ENCODE measurements at regions not wholly inside any gene's neighbourhood (a gene's known extent, or its start where the extent isn't known, plus 50 kb on each side); places are given as distances from the start of the nearest gene placed in this dataset.

GRCh38 chr4:44931720-44932119 is 205.4 kb upstream of the GNPDA2 start:
- H3K4me3 ChIP-seq (ENCODE audit: low read depth, low read length) = no peak overlapping the region
- TF ChIP-seq MAX (IDR thresholded peaks at IDR 0.05; ENCODE audit: low read depth, low read length) (no peak), POLR2A (IDR thresholded peaks at IDR 0.05; ENCODE audit: extremely low read depth, insufficient read length) (no peak), CTCF (IDR thresholded peaks at IDR 0.05; ENCODE audit: low read depth, low read length) (no peak), MYC (IDR thresholded peaks at IDR 0.05; ENCODE audit: low read depth, low read length) (no peak)
- DNase-seq (ENCODE audit: low read depth) = no peak

GRCh38 chr4:44928785-44929184 is 202.4 kb upstream of the GNPDA2 start:
- no peak for DNase-seq (ENCODE audit: low read depth)
- no peak overlapping the region for H3K4me3 ChIP-seq (ENCODE audit: low read depth, low read length)
- no peak for TF ChIP-seq POLR2A (IDR thresholded peaks at IDR 0.05; ENCODE audit: extremely low read depth, insufficient read length)
- no peak for TF ChIP-seq MYC (IDR thresholded peaks at IDR 0.05; ENCODE audit: low read depth, low read length)
- no peak for TF ChIP-seq CTCF (IDR thresholded peaks at IDR 0.05; ENCODE audit: low read depth, low read length)
- TF ChIP-seq MAX (IDR thresholded peaks at IDR 0.05; ENCODE audit: low read depth, low read length) = no peak

DNA sequence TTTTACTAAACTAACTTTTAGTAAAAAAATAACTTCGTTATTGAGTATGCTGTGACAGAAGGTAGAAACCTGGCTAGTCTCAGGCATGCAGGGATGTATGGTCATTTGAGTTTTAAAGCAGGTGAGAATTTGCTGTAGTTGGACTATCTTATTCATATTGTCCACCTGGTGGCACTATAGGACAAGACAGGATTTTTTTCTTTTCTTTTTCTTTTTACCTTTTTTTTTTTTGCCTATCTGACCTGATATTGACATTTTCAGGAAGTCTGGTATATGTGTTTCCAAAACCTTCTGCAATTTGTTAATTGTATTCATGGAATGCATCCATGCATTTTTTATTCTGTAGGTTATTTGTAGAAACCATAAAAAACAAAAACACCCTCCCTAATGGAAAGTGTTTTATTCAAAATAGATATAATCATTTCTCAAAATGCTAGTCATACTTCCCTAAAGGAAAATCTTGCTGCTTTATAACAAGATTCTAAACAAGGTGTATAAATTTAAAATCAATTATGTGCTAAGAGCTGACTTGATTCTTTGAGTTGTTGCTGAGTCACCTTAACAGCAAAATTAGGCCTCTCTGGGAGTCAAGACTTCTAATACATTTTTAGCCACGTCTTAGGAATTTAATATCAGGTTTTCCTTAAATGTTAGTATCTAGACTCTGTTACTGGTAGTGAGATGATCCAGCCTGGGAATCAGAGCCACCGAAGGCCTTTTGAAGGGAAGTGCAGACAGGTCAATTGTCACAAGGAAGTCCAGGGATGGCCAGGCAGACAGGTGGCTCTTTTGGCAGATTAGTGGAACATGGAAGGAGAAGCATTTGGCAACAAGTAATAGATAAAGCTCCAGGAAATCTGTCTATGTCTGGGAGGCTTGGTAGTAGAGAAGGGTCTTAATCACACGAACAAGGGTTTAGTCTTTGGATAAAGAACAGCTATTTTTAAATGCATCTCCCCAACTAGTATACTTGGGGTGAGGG is 201.3 kb upstream of the GNPDA2 start:
- peak; percentile 34 for DNase-seq (ENCODE audit: low read depth)
- no peak for TF ChIP-seq MAX (IDR thresholded peaks at IDR 0.05; ENCODE audit: low read depth, low read length)
- TF ChIP-seq CTCF (IDR thresholded peaks at IDR 0.05; ENCODE audit: low read depth, low read length) = peak; percentile 27
- TF ChIP-seq MYC (IDR thresholded peaks at IDR 0.05; ENCODE audit: low read depth, low read length) = no peak

GRCh38 chr4:44916411-44916810 is 190.1 kb upstream of the GNPDA2 start:
- peak overlapping the region; percentile 54 for H3K4me3 ChIP-seq (ENCODE audit: low read depth, low read length)
- TF ChIP-seq CTCF (IDR thresholded peaks at IDR 0.05; ENCODE audit: low read depth, low read length) (no peak), POLR2A (IDR thresholded peaks at IDR 0.05; ENCODE audit: extremely low read depth, insufficient read length) (no peak), MAX (IDR thresholded peaks at IDR 0.05; ENCODE audit: low read depth, low read length) (no peak), MYC (IDR thresholded peaks at IDR 0.05; ENCODE audit: low read depth, low read length) (no peak)
- peak; percentile 18 for DNase-seq (ENCODE audit: low read depth)

More for the DNA sequence above, 201.3 kb upstream of the GNPDA2 start:
- H3K4me3 ChIP-seq (ENCODE audit: low read depth, low read length) = no peak overlapping the region

DNA sequence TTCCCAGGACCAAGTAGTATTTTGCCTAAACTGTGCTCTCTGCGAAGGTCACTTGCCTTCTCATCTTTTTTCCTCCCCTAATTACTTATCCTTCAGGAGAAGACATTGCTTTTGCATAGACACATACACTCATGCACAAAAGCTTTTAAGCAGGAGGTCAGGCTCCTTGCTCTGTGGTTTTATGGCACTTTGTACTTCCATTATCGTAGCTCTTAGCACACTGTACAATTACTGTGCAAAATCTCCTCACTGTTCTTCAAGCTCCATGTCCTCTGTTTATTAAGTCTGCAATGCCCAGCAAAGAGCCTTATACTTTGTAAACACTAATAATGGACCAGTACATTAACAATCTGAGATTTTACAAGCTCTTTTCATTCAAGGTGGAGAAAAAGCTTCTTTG is 188.4 kb upstream of the GNPDA2 start:
- DNase-seq (ENCODE audit: low read depth) = no peak
- TF ChIP-seq POLR2A (IDR thresholded peaks at IDR 0.05; ENCODE audit: extremely low read depth, insufficient read length) (no peak), MYC (IDR thresholded peaks at IDR 0.05; ENCODE audit: low read depth, low read length) (no peak), CTCF (IDR thresholded peaks at IDR 0.05; ENCODE audit: low read depth, low read length) (no peak), MAX (IDR thresholded peaks at IDR 0.05; ENCODE audit: low read depth, low read length) (no peak)
- no peak overlapping the region for H3K4me3 ChIP-seq (ENCODE audit: low read depth, low read length)

Measured in NB4 (cell line).